HCT116 (cell line): ENCODE measurements at regions not wholly inside any gene's neighbourhood (a gene's known extent, or its start where the extent isn't known, plus 50 kb on each side); places are given as distances from the start of the nearest gene placed in this dataset.

Experiments
- ATAC-seq: fragments of 200-7000 bp; cut with Tn5 transposase; 2 replicates; pipeline ENCODE4 v1.9.1; 2020; ENCODE audit warnings: mild to moderate bottlenecking, moderate library complexity
- BruUV-seq: library from RNA; stranded (reverse); fragments of 400-500 nt; replicated peaks from 2 replicates; lab custom pipeline; 2021; lab: Mats Ljungman, UMichigan
- CTCF ChIA-PET: fragments of 300-600 bp; sonication (Branson Sonifier 250); formaldehyde crosslinking; loops from one replicate; lab custom pipeline; 2021; ENCODE audit warnings: antibody characterized with exemption; lab: Charles Lee
- POLR2A ChIA-PET: fragments of 300-600, 350-600 bp; sonication (Branson Sonifier 250); formaldehyde crosslinking; loops from one replicate; lab custom pipeline; 2021; ENCODE audit warnings: antibody characterized with exemption; lab: Charles Lee
- RAD21 ChIA-PET, 2 experiments: fragments of 300-600 bp; sonication (Branson Sonifier 250); formaldehyde crosslinking; loops; one replicate each; lab custom pipeline; 2023; ENCODE audit warnings: low total read pairs in 2 of 2; ENCODE audit not compliant: uncharacterized antibody in 2 of 2, unreplicated experiment in 2 of 2, low non-redundant PET in 1 of 2; lab: Charles Lee
- DNase-seq: peaks from one replicate; pipeline ENCODE4 v3.0.0-alpha.2; 2010; ENCODE audit warnings: low read depth, low spot score
- H2AFZ ChIP-seq: fragments of 200-600 bp; shearing (Covaris generic), sonication (generic); 2 replicates; pipeline ENCODE4 v1.6.1; 2017; ENCODE audit warnings: low read depth, mixed run types, mixed read lengths, antibody characterized with exemption, low read length; ENCODE audit not compliant: poor library complexity, severe bottlenecking
- H3K27ac ChIP-seq: 2 replicates; pipeline ENCODE4 v1.5.1; 2012; ENCODE audit warnings: low read depth, low read length
- H3K27me3 ChIP-seq: fragments of 200-600 bp; sonication (generic); 2 replicates; pipeline ENCODE4 v1.6.1; 2016; ENCODE audit warnings: mixed run types, low read length, mixed read lengths; ENCODE audit not compliant: insufficient read depth
- H3K36me3 ChIP-seq, 2 experiments: fragments of 200-500 bp in 1 of 2; fragments of 200-600 bp in 1 of 2; sonication (Bioruptor generic) in 1 of 2; sonication (generic) in 1 of 2; 2 replicates each; pipeline versions ENCODE4 v1.5.1 to v1.6.1; 2014 to 2016; ENCODE audit warnings: low read length in 2 of 2, inconsistent platforms in 1 of 2, mixed read lengths in 1 of 2, mixed run types in 1 of 2; ENCODE audit not compliant: insufficient read depth in 2 of 2, control insufficient read depth in 1 of 2
- H3K4me1 ChIP-seq, 2 experiments: fragments of 200-600 bp in 1 of 2; sonication (generic) in 1 of 2; 2 replicates each; pipeline versions ENCODE4 v1.5.1 to v1.6.1; 2012 to 2017; ENCODE audit warnings: low read length in 2 of 2, inconsistent platforms in 1 of 2, mild to moderate bottlenecking in 1 of 2, mixed read lengths in 1 of 2, mixed run types in 1 of 2, moderate library complexity in 1 of 2; ENCODE audit not compliant: insufficient read depth in 2 of 2, control insufficient read depth in 1 of 2
- H3K4me2 ChIP-seq: fragments of 200-600 bp; sonication (generic); 2 replicates; pipeline ENCODE4 v1.6.1; 2017; ENCODE audit warnings: mixed run types, low read length, mixed read lengths
- H3K4me3 ChIP-seq, 2 experiments: fragments of 200-600 bp in 1 of 2; sonication (generic) in 1 of 2; replicated peaks in 1 of 2; 2 replicates each; pipeline ENCODE4 v1.5.1; 2011 to 2016; ENCODE audit warnings: low read length in 2 of 2, control low read depth in 1 of 2, low read depth in 1 of 2, mild to moderate bottlenecking in 1 of 2, mixed read lengths in 1 of 2, mixed run types in 1 of 2
- H3K79me2 ChIP-seq: fragments of 200-600 bp; sonication (generic); 2 replicates; pipeline ENCODE4 v1.6.1; 2017; ENCODE audit warnings: mild to moderate bottlenecking, mixed run types, low read length, moderate library complexity, mixed read lengths; ENCODE audit not compliant: insufficient read depth
- H3K9ac ChIP-seq: fragments of 200-600 bp; sonication (generic); 2 replicates; pipeline ENCODE4 v1.6.1; 2016; ENCODE audit warnings: low read length, mixed read lengths
- H3K9me2 ChIP-seq: fragments of 200-600 bp; sonication (generic), shearing (Covaris generic); 2 replicates; pipeline ENCODE4 v1.6.1; 2017; ENCODE audit warnings: mixed run types, mild to moderate bottlenecking, moderate library complexity; ENCODE audit not compliant: insufficient read depth
- H3K9me3 ChIP-seq, 2 experiments: fragments of 200-500 bp in 1 of 2; fragments of 200-600 bp in 1 of 2; sonication (Bioruptor generic) in 1 of 2; sonication (generic) in 1 of 2; 2 replicates each; pipeline ENCODE4 v1.6.1; 2014 to 2017; ENCODE audit warnings: low read length in 2 of 2, mixed read lengths in 2 of 2, inconsistent platforms in 1 of 2, low read depth in 1 of 2, mild to moderate bottlenecking in 1 of 2, mixed run types in 1 of 2, moderate library complexity in 1 of 2; ENCODE audit not compliant: control insufficient read depth in 1 of 2, insufficient read depth in 1 of 2
- H4K20me1 ChIP-seq: fragments of 200-600 bp; sonication (generic), shearing (Covaris generic); 2 replicates; pipeline ENCODE4 v1.6.1; 2017; ENCODE audit warnings: mixed run types, mild to moderate bottlenecking, moderate library complexity; ENCODE audit not compliant: insufficient read depth
- ATF3 ChIP-seq: IDR thresholded peaks from 2 replicates; pipeline ENCODE4 v1.6.1; 2012
- CEBPB ChIP-seq: IDR thresholded peaks from 2 replicates; pipeline ENCODE4 v1.6.1; 2012; ENCODE audit warnings: low read depth
- FOSL1 ChIP-seq: IDR thresholded peaks from 2 replicates; pipeline ENCODE4 v1.6.1; 2012; ENCODE audit warnings: low read depth
- MAX ChIP-seq: IDR thresholded peaks from 2 replicates; pipeline ENCODE4 v1.6.1; 2012
- POLR2A ChIP-seq: IDR thresholded peaks from 2 replicates; pipeline ENCODE4 v1.7.0; 2011; ENCODE audit warnings: borderline replicate concordance; ENCODE audit not compliant: insufficient read depth, insufficient read length; ENCODE audit errors: extremely low read depth
- POLR2AphosphoS5 ChIP-seq: IDR thresholded peaks from 2 replicates; pipeline ENCODE4 v1.6.1; 2011; ENCODE audit warnings: mild to moderate bottlenecking, low read depth, low read length, moderate library complexity
- RAD21 ChIP-seq: IDR thresholded peaks from 2 replicates; pipeline ENCODE4 v1.6.1; 2012; ENCODE audit warnings: low read depth, mild to moderate bottlenecking
- SIN3A ChIP-seq: IDR thresholded peaks from 2 replicates; pipeline ENCODE4 v1.6.1; 2012; ENCODE audit warnings: low read depth
- ZFX ChIP-seq: fragments of 450-650 bp; IDR thresholded peaks from 2 replicates; pipeline ENCODE4 v1.6.1; 2017
- intact Hi-C: fragments of 100-400 bp; cut with micrococcal nuclease; formaldehyde crosslinking; loops from 2 replicates; pipeline ENCODE4 v1.10.0; 2022

GRCh38 chr10:130859427-130859826 is 452.1 kb downstream of the TCERG1L start:
- intact Hi-C loops, result no loop called here
- DNase-seq, result no peak
- ATAC-seq, result no peak
- H3K9me3 ChIP-seq, result no peaks in the 10 kb centered on the region
- H3K4me2 ChIP-seq, result no peak overlapping the region
- no TSS peak for BruUV-seq
- no peaks in the 10 kb centered on the region for H3K4me1 ChIP-seq
- H3K27me3 ChIP-seq, result no peaks in the 10 kb centered on the region
- ChIA-PET POLR2A (no interaction called here), RAD21 (no interaction called here), CTCF (no interaction called here)
- no peak overlapping the region for H3K9ac ChIP-seq
- no peak overlapping the region for H2AFZ ChIP-seq
- no peaks in the 10 kb centered on the region for H4K20me1 ChIP-seq
- no peaks in the 10 kb centered on the region for H3K79me2 ChIP-seq
- H3K36me3 ChIP-seq, result no peaks in the 10 kb centered on the region
- no peak overlapping the region for H3K4me3 ChIP-seq
- TF ChIP-seq CEBPB (no peak), POLR2AphosphoS5 (no peak), MAX (no peak), ATF3 (no peak), POLR2A (no peak), RAD21 (no peak), FOSL1 (no peak)
- no peaks in the 10 kb centered on the region for H3K9me2 ChIP-seq
- no peak overlapping the region for H3K27ac ChIP-seq

- Histone ChIP-seq H3K4me2 (no peak overlapping the region), H3K36me3 (no peaks in the 10 kb centered on the region), H3K9ac (no peak overlapping the region), H3K9me2 (no peaks in the 10 kb centered on the region), H3K27me3 (no peaks in the 10 kb centered on the region), H4K20me1 (no peaks in the 10 kb centered on the region), H3K27ac (no peak overlapping the region), H3K4me1 (no peaks in the 10 kb centered on the region), H3K4me3 (no peak overlapping the region), H3K9me3 (no peaks in the 10 kb centered on the region), H2AFZ (no peak overlapping the region), H3K79me2 (no peaks in the 10 kb centered on the region)
- BruUV-seq, result no TSS peak
- CTCF ChIA-PET, result no interaction called here
- TF ChIP-seq SIN3A (no peak), RAD21 (no peak), ZFX (no peak)
- RAD21 ChIA-PET, result no interaction called here
- DNase-seq, result no peak
- intact Hi-C loops, result no loop called here
- POLR2A ChIA-PET, result no interaction called here
- ATAC-seq, result no peak
Measured at GRCh38 chr10:130862122-130862521, 449.4 kb downstream of the TCERG1L start.
